Smooth muscle cell (in vitro differentiated cells): ENCODE measurements at regions not wholly inside any gene's neighbourhood (a gene's known extent, or its start where the extent isn't known, plus 50 kb on each side); places are given as distances from the start of the nearest gene placed in this dataset.
A peak's percentile ranks its signal among the peaks of the same experiment; 100 is the strongest.

Source experiments
- DNase-seq: peaks from one replicate; lab custom pipeline; 2025; ENCODE audit not compliant: unreplicated experiment; lab: John Stamatoyannopoulos, UW
- H2AFZ ChIP-seq: fragments of 200-600 bp; sonication (generic); 2 replicates; pipeline ENCODE4 v1.6.0; 2016; ENCODE audit warnings: antibody characterized with exemption, low read depth, mild to moderate bottlenecking
- H3F3A ChIP-seq: fragments of 200-600 bp; sonication (generic); 2 replicates; pipeline ENCODE4 v1.6.0; 2017; ENCODE audit warnings: antibody characterized with exemption, low read depth
- H3K27ac ChIP-seq: fragments of 200-600 bp; sonication (generic); 2 replicates; pipeline ENCODE4 v1.5.1; 2016; ENCODE audit warnings: low read depth, mild to moderate bottlenecking
- H3K27me3 ChIP-seq: fragments of 200-600 bp; sonication (generic); 2 replicates; pipeline ENCODE4 v1.6.1; 2016; ENCODE audit warnings: low read depth, mild to moderate bottlenecking
- H3K36me3 ChIP-seq: fragments of 200-600 bp; sonication (generic); 2 replicates; pipeline ENCODE4 v1.5.1; 2016; ENCODE audit warnings: low read depth
- H3K4me1 ChIP-seq: fragments of 200-600 bp; sonication (generic); 2 replicates; pipeline ENCODE4 v1.5.1; 2016; ENCODE audit warnings: low read depth
- H3K4me2 ChIP-seq: fragments of 200-600 bp; sonication (generic); 2 replicates; pipeline ENCODE4 v1.6.0; 2016; ENCODE audit warnings: mild to moderate bottlenecking
- H3K4me3 ChIP-seq: fragments of 200-600 bp; sonication (generic); 2 replicates; pipeline ENCODE4 v1.5.1; 2016; ENCODE audit warnings: mild to moderate bottlenecking
- H3K79me2 ChIP-seq: fragments of 200-600 bp; sonication (generic); 2 replicates; pipeline ENCODE4 v1.6.0; 2016; ENCODE audit warnings: low read depth, mild to moderate bottlenecking
- H3K9ac ChIP-seq: fragments of 200-600 bp; sonication (generic); 2 replicates; pipeline ENCODE4 v1.6.0; 2016; ENCODE audit warnings: low read depth
- H3K9me3 ChIP-seq: fragments of 200-600 bp; sonication (generic); replicated peaks from 2 replicates; pipeline ENCODE4 v1.5.1; 2016; ENCODE audit warnings: low read depth
- H4K20me1 ChIP-seq: fragments of 200-600 bp; sonication (generic); 2 replicates; pipeline ENCODE4 v1.6.0; 2016; ENCODE audit warnings: low read depth
- CTCF ChIP-seq: fragments of 200-600 bp; sonication (generic); IDR thresholded peaks from 2 replicates; pipeline ENCODE4 v1.5.1; 2017; ENCODE audit warnings: borderline replicate concordance, mild to moderate bottlenecking, antibody characterized with exemption; ENCODE audit not compliant: insufficient read depth, poor library complexity, severe bottlenecking
- WGBS: methylation state at CpG from one replicate; pipeline ENCODE4 v1.1.7; 2016; ENCODE audit warnings: low lambda C conversion rate; 5-methylcytosine and 5-hydroxymethylcytosine counted together

- Histone ChIP-seq H3K4me2 (no peak overlapping the region), H3K27me3 (peaks cover 5% of the 10 kb centered on the region), H3K79me2 (no peaks in the 10 kb centered on the region), H2AFZ (no peak overlapping the region), H3F3A (no peaks in the 10 kb centered on the region), H4K20me1 (no peaks in the 10 kb centered on the region), H3K9ac (no peak overlapping the region), H3K9me3 (no peaks in the 10 kb centered on the region), H3K36me3 (no peaks in the 10 kb centered on the region), H3K27ac (no peak overlapping the region), H3K4me3 (no peak overlapping the region), H3K4me1 (no peaks in the 10 kb centered on the region)
- no peak for TF ChIP-seq CTCF
- no peak for DNase-seq
- 83% methylated on average over 7 of the region's 7 CpGs for WGBS
Measured at GRCh38 chr13:97752961-97753668, 200.4 kb upstream of the IPO5 start.

GRCh38 chr13:97753942-97754670, 199.4 kb upstream of the IPO5 start:
- TF ChIP-seq CTCF = peak; percentile 8
- Histone ChIP-seq H3F3A (no peaks in the 10 kb centered on the region), H3K9me3 (no peaks in the 10 kb centered on the region), H3K27ac (no peak overlapping the region), H3K4me3 (no peak overlapping the region), H4K20me1 (no peaks in the 10 kb centered on the region), H3K4me1 (no peaks in the 10 kb centered on the region), H3K36me3 (no peaks in the 10 kb centered on the region), H3K27me3 (peaks cover 5% of the 10 kb centered on the region), H3K4me2 (no peak overlapping the region), H3K9ac (no peak overlapping the region), H3K79me2 (no peaks in the 10 kb centered on the region), H2AFZ (no peak overlapping the region)
- WGBS = 68% methylated on average over 5 of the region's 5 CpGs
- DNase-seq = no peak

DNA sequence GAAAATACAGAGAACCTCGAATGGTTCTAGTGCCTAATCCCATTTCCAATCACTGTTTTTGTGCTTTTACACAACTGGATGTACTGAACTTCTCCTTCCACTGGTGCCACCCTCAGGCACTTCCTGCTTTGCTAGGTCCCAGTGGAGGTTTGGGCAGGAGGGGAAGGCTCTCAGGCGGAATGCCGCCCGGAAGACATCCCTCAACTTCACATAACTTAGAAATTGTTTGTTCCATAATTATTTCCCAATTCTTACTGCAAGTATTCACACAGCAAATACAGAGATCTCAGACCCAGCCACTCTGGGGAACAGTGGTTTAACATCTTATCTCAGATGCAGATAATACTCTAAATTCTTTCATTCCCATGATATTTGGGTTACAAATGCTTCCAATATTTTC, 195.7 kb upstream of the IPO5 start:
- H3K9ac ChIP-seq = no peak overlapping the region
- WGBS = 63% methylated on average over 4 of the region's 4 CpGs

More for the DNA sequence above, 195.7 kb upstream of the IPO5 start:
- Histone ChIP-seq H3K79me2 (no peaks in the 10 kb centered on the region), H3K4me3 (no peak overlapping the region), H3K27ac (peak overlapping the region; percentile 21), H3K4me1 (no peaks in the 10 kb centered on the region), H4K20me1 (no peaks in the 10 kb centered on the region), H2AFZ (peak overlapping the region; percentile 28), H3K27me3 (peaks cover 5% of the 10 kb centered on the region), H3F3A (no peaks in the 10 kb centered on the region), H3K4me2 (peak overlapping the region; percentile 53), H3K9me3 (no peaks in the 10 kb centered on the region), H3K36me3 (no peaks in the 10 kb centered on the region)
- no peak for DNase-seq
- TF ChIP-seq CTCF = no peak
